Inferior parietal cortex (tissue), 1 donor: ENCODE measurements at regions not wholly inside any gene's neighbourhood (a gene's known extent, or its start where the extent isn't known, plus 50 kb on each side); places are given as distances from the start of the nearest gene placed in this dataset.

Experiments used
- DNase-seq: peaks from one replicate; pipeline ENCODE4 v3.0.0-alpha.2; 2016; ENCODE audit errors: extremely low spot score

DNA sequence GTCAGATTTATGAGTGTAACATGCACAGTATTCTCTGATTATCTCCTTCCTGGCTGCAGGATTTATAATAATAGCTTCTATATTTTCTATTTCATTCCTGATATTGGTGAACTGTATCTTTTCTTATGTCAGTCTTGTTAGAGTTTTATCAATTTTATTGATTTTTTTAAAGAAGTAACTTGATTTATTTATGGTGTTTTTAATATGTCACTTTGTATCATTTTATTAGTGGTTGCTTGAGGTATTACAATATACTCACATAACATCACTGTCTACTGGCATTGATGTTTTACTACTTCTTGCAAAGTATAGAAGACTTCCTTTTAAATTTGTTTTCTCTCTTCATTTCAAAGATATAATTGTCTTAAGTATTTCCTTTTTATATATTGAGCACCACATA lies 270.5 kb upstream of the GYPC start:
- no peak for DNase-seq

DNA sequence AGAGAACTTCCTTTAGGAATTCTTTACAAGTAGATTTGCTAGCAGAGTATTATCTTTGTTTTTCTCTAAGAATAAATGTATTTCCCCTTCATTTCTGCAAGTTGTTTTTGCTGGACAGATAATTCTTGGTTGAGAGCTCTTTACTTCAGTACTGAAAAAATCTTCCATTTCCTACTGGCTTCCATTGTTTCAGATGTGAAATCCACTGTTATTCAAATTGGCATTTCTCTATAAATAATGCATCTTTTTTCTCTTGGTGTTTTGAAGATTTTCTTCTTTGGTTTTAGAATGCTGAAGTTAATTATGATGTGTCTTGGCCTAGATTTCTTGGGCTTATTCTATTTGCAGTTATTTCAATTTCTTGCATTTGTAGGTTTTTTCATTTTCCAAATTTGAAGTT lies 270.0 kb upstream of the GYPC start:
- no peak for DNase-seq

- no peak for DNase-seq
Observed at GRCh38 chr2:126389446-126389845, 266.5 kb upstream of the GYPC start.

DNA sequence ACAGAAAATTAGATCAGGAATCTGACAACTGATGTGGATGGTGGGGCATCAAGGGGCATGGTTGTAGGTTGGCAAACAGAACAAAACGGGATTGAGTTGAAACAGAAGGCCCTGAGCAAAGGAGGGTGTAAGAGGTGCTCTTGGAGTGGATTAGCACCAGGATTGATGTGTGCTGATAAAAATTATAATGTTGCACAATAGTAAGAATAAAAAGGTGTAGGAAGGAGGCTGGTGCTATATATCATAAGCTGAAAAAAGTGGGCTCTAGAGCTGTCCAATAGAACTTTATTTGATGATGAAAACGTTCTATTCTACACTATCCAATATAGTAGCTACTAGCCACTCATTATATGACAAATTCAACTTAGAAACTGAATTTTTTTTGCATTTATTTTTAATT lies 263.1 kb upstream of the GYPC start:
- no peak for DNase-seq

DNA sequence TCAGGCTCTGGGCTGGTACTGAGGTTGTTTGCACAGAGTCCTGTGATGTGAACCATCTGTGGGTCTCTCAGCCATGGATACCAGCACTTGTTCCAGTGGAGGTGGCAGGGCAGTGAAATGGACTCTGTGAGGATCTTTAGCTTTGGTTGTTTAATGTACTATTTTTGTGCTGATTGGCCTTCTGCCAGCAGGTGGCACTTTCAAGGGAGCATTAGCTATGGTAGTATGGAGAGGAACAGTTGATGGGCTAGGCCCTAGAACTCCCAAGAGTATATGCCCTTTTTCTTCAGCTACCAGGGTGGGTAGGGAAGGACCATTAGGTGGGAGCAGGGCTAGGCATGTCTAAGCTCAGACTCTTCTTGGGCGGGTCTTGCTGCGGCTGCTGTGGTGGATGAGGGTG lies 257.0 kb upstream of the GYPC start:
- no peak for DNase-seq

GRCh38 chr2:126403039-126403628 lies 252.8 kb upstream of the GYPC start:
- DNase-seq: no peak

DNA sequence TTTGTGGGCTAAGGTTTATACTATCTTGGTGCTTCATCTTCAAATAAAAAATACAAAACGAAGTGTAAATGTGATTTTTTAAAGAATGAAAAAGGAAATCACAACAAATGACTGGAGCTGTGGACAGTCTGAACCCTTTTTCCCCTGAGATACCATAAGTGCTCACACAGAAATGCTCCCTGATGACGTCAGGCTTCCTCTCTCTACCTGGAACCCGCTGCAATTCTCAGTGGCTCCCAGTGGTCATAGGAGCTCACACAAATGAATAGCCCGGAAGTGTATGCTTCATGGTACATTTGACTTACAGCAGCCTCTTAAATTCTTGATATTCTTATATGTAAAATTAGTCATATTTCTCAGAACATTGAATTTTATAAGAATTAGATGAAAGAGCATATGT lies 249.7 kb upstream of the GYPC start:
- DNase-seq: no peak

- DNase-seq: no peak
Observed at GRCh38 chr2:126408671-126409070, 247.3 kb upstream of the GYPC start.

GRCh38 chr2:126409850-126410249 lies 246.1 kb upstream of the GYPC start:
- DNase-seq: no peak

DNA sequence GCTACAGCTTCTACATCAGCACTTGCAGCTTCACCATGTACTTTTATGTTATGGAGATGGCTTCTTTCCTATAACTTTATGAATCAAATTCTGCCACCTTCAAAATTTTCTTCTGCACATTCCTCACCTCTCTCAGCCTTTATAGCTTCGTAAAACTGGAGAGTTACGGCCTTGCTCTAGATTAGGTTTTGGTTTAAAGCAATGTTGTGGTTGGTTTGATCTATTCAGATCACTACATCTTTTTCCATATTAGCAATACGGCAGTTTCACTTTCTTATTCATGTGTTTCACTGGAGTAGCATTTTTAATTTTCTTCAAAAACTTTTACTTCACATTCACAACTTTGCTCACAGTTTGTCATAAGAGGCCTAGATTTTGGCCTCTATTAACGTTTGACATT lies 242.9 kb upstream of the GYPC start:
- no peak for DNase-seq

DNA sequence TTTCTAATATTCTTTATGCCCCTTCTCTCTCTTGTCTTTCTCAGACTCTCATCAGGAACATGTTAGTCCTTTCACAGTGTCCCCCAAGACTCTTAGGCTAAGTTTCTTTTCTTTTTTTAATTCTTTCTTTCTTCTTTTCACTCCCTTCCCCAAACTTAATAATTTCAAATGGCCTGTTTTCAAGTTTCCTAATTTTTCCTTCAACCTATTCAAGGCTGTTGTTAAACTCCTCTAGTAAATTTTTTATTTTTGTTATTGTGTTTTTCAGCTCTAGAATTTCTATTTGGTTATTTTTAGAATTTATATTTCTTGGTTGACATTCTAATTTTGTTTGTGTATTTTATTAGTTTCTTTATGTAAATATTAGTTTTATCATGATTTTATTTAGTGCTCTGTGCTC lies 236.6 kb upstream of the GYPC start:
- DNase-seq: no peak

- DNase-seq: no peak
Observed at GRCh38 chr2:126425943-126426342, 230.0 kb upstream of the GYPC start.

- DNase-seq: no peak
Observed at GRCh38 chr2:126429103-126429502, 226.9 kb upstream of the GYPC start.

DNA sequence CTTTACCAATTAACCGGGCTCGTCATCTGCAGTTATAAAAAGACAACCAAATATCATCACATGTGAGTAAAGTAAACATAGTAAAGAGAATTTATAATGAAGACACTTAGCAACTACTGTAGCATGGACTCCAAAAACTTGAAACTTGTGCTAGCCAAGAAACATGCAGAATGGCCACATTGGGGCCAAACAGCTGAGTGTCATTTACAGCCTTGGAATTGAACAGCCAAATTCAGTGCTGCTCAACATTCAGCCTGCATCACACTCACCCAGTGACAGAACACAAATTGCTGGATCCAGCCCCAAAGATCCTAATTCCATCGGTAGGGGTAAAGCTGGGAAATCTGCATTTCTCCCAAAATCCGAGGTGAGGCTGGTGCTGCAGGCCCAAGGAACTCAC lies 224.8 kb upstream of the GYPC start:
- no peak for DNase-seq

DNA sequence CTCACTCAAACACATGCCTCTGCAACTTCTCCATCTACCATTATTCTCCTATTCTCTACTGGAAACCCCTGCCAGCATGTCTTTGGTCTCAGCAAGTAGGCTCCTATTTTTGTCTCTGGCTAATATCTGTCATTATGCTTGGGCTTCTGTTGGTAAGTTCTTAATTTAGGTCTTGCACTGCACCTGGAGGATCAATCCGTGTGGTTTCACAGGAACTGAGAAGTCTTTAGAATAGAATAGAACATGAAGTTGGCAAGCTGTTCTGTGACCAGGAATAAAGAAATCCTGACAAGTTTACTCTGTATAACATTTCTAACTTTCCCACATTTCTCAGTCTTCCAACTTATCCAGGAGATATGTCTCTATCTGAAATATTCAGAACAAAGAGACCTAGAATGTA lies 219.5 kb upstream of the GYPC start:
- peak; percentile 59 for DNase-seq

DNA sequence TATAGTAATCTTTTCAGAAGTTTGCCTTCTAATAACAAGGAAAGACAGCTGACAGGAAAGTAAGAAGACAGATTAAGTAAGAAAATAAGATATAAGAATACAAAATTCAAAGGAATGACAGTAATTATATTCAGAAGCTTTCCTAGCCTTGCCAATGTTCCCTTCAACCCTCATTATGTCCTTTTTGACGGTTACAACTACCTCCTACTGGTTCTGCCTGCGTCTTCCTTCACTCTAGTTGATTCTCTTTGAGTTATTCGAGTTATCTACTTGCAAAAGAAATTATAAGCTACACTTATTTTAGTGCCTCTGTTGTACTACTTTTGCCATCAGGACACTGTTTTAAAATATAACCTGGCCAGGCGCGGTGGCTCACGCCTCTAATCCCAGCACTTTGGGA lies 218.9 kb upstream of the GYPC start:
- DNase-seq: no peak

- DNase-seq: peak; percentile 58
Observed at GRCh38 chr2:126444512-126444911, 211.4 kb upstream of the GYPC start.

DNA sequence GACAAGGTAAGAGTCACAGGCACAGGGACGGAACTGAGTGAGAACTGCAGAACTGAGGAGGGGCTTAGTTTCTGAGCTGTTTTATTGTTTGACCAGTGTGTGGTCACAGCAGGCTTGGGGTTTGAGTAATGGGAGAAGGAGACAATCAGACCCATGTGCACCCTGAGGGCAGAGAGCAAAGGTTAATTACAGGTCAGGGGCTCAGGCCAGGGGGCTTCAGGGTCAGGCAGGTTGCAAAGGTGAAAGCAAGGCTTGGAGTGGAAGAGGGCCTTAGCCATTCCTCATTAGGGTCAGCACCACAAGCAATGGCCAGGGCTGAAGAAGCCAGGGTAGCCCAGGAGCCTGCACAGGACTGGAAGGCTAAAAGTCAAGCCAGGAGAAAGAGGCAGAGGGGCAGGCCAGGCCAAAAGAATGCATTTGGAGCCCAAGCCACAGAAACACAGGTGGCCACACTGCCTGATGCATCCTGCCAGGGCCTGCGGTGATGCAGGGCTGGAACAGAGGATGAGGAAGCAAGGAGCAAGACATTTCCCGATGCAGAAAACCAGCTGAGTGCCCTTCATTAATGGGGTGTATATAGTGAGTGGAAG lies 209.8 kb upstream of the GYPC start:
- DNase-seq: no peak

DNA sequence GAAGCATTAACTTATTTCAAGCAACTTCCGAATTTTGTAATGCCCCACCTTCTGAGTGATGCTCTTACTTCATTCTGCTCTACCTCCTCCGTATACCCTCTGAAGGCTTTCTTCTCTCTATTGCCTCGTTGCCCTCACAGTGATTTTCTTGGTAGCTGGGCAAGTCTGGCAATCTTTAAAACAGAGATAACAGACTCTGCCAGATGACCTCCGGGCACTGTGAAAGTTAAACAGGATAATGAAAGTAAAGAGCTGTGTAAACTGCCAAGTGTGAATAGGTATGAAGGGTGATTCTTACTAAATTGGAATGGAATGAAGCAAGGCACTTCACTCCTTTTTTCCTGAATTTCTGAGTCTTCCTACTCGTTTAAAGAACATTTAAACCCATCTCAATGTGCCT lies 207.3 kb upstream of the GYPC start:
- no peak for DNase-seq

- DNase-seq: no peak
Observed at GRCh38 chr2:126449677-126450076, 206.3 kb upstream of the GYPC start.

GRCh38 chr2:126463892-126464674 lies 191.9 kb upstream of the GYPC start:
- no peak for DNase-seq

GRCh38 chr2:126467367-126468054 lies 188.4 kb upstream of the GYPC start:
- no peak for DNase-seq

DNA sequence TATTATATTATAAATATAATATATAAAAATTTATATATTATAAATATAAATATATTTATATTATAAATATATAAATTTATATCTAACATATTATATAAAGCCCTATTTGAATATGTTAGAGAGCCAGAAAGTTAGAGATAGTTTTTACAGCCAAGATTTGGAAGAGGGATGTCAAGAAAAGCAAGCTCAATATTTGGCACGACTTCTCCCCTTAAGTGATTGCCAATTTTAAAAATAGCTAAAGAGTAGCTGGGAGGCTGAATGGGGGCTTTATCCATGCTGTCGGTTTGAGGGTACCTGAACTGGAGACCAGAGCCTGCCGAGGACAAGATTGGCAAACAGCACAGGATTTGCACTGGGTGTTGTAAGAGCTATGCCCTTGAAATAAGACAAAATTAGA lies 180.9 kb upstream of the GYPC start:
- DNase-seq: no peak
